SK-N-SH treated with all-trans-retinoic acid at 6 μM for 48 hours (cell line): ENCODE measurements at regions not wholly inside any gene's neighbourhood (a gene's known extent, or its start where the extent isn't known, plus 50 kb on each side); places are given as distances from the start of the nearest gene placed in this dataset.
A peak's percentile ranks its signal among the peaks of the same experiment; 100 is the strongest.

Experiments used
- ATAC-seq: fragments of 200-7000 bp; cut with Tn5 transposase; 3 replicates; pipeline ENCODE4 v1.9.1; 2020; ENCODE audit warnings: mild to moderate bottlenecking, moderate library complexity
- BACH2 ChIP-seq: fragments of 250-450 bp; sonication (Bioruptor Pico); IDR thresholded peaks from 2 replicates; pipeline ENCODE4 v1.9.0; 2021; ENCODE audit warnings: mild to moderate bottlenecking, borderline replicate concordance
- CREB5 ChIP-seq: fragments of 250-450 bp; sonication (Bioruptor Pico); IDR thresholded peaks from 2 replicates; pipeline ENCODE4 v1.5.1; 2020; ENCODE audit warnings: low read depth, mild to moderate bottlenecking, moderate library complexity
- CSDC2 ChIP-seq: fragments of 250-450 bp; sonication (Bioruptor Pico); IDR thresholded peaks from 2 replicates; pipeline ENCODE4 v1.5.0; 2020; ENCODE audit warnings: mild to moderate bottlenecking, moderate library complexity
- ESRRG ChIP-seq: fragments of 250-450 bp; sonication (Bioruptor Pico); IDR thresholded peaks from 2 replicates; pipeline ENCODE4 v1.6.1; 2021; ENCODE audit warnings: mild to moderate bottlenecking
- GLIS3 ChIP-seq: fragments of 250-450 bp; sonication (Bioruptor Pico); IDR thresholded peaks from 2 replicates; pipeline ENCODE4 v1.5.0; 2020; ENCODE audit warnings: mild to moderate bottlenecking, moderate library complexity
- ISL1 ChIP-seq: fragments of 250-450 bp; sonication (Bioruptor Pico); IDR thresholded peaks from 2 replicates; pipeline ENCODE4 v2.1.2; 2022; ENCODE audit warnings: mild to moderate bottlenecking, moderate library complexity
- OSR1 ChIP-seq: fragments of 250-450 bp; sonication (Bioruptor Pico); IDR thresholded peaks from 2 replicates; pipeline ENCODE4 v1.8.0; 2022; ENCODE audit warnings: moderate library complexity, mild to moderate bottlenecking, inconsistent platforms
- PATZ1 ChIP-seq: fragments of 250-450 bp; sonication (Bioruptor Pico); IDR thresholded peaks from 2 replicates; pipeline ENCODE4 v1.8.0; 2020; ENCODE audit warnings: mild to moderate bottlenecking, moderate library complexity, borderline replicate concordance
- PPARA ChIP-seq: fragments of 250-450 bp; sonication (Bioruptor Pico); IDR thresholded peaks from 2 replicates; pipeline ENCODE4 v1.5.0; 2020; ENCODE audit warnings: mild to moderate bottlenecking, borderline replicate concordance
- SNAI2 ChIP-seq: fragments of 250-450 bp; sonication (Bioruptor Pico); IDR thresholded peaks from 2 replicates; pipeline ENCODE4 v1.5.0; 2020; ENCODE audit warnings: mild to moderate bottlenecking, moderate library complexity
- TCF4 ChIP-seq: fragments of 250-450 bp; sonication (Bioruptor Pico); IDR thresholded peaks from 2 replicates; pipeline ENCODE4 v1.8.0; 2021; ENCODE audit warnings: mild to moderate bottlenecking, moderate library complexity, borderline replicate concordance
- TOX ChIP-seq: fragments of 250-450 bp; sonication (Bioruptor Pico); IDR thresholded peaks from 2 replicates; pipeline ENCODE4 v1.8.0; 2021; ENCODE audit warnings: mild to moderate bottlenecking, moderate library complexity, borderline replicate concordance
- ZC3H10 ChIP-seq: fragments of 250-450 bp; sonication (Bioruptor Pico); IDR thresholded peaks from 2 replicates; pipeline ENCODE4 v1.5.1; 2021; ENCODE audit warnings: mild to moderate bottlenecking, moderate library complexity
- ZFP3 ChIP-seq: fragments of 250-450 bp; sonication (Bioruptor Pico); IDR thresholded peaks from 2 replicates; pipeline ENCODE4 v1.5.0; 2020; ENCODE audit warnings: mild to moderate bottlenecking, moderate library complexity
- ZFP30 ChIP-seq: fragments of 450-650 bp; formaldehyde crosslinking; IDR thresholded peaks from 2 replicates; pipeline ENCODE4 v1.5.0; 2022; ENCODE audit warnings: mild to moderate bottlenecking, moderate library complexity
- ZNF565 ChIP-seq: fragments of 450-650 bp; formaldehyde crosslinking; conservative IDR thresholded peaks from 2 replicates; pipeline ENCODE4 v1.5.0; 2020; ENCODE audit warnings: low read depth, mild to moderate bottlenecking, moderate library complexity
- ZNF70 ChIP-seq: fragments of 450-650 bp; formaldehyde crosslinking; IDR thresholded peaks from 2 replicates; pipeline ENCODE4 v1.5.0; 2020; ENCODE audit warnings: mild to moderate bottlenecking, moderate library complexity
- ZNF8 ChIP-seq: fragments of 450-650 bp; formaldehyde crosslinking; IDR thresholded peaks from 2 replicates; pipeline ENCODE4 v1.5.0; 2020; ENCODE audit warnings: mild to moderate bottlenecking, moderate library complexity
- TF ChIP-seq, protein P1 (sequence below): fragments of 250-450 bp; sonication (Bioruptor Pico); IDR thresholded peaks from 2 replicates; pipeline ENCODE4 v1.5.0; 2020; ENCODE audit warnings: mild to moderate bottlenecking, moderate library complexity
- TF ChIP-seq, protein P2 (sequence below): fragments of 250-450 bp; sonication (Bioruptor Pico); IDR thresholded peaks from 2 replicates; pipeline ENCODE4 v1.8.0; 2021; ENCODE audit warnings: low read depth, mild to moderate bottlenecking, moderate library complexity, borderline replicate concordance

DNA sequence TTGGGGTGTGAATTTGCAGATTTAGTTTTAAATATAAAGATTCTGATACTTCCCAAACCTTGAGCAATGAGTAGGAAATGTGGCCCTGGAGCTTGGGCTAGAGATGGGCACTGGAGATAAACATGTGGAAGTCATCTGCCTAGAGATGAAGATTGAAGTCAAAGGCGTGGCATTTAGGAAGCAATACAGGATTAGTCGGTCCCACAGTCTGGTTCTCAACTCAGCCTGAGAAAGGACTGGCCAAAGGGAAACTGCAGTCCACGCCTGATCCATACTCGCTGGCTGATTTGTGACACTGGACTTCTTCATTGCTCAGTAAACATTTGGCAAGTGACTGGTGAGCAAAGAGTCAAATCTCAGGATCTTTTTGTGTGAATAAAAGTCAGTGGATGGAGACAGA lies 268.2 kb upstream of the ATP2B1 start (continued):
- no peak for TF ChIP-seq PATZ1
- TF ChIP-seq SNAI2 (CRISPR knock-in tag) = no peak
- no peak for TF ChIP-seq ZC3H10 (CRISPR knock-in tag)
- TF ChIP-seq, protein P1, sequence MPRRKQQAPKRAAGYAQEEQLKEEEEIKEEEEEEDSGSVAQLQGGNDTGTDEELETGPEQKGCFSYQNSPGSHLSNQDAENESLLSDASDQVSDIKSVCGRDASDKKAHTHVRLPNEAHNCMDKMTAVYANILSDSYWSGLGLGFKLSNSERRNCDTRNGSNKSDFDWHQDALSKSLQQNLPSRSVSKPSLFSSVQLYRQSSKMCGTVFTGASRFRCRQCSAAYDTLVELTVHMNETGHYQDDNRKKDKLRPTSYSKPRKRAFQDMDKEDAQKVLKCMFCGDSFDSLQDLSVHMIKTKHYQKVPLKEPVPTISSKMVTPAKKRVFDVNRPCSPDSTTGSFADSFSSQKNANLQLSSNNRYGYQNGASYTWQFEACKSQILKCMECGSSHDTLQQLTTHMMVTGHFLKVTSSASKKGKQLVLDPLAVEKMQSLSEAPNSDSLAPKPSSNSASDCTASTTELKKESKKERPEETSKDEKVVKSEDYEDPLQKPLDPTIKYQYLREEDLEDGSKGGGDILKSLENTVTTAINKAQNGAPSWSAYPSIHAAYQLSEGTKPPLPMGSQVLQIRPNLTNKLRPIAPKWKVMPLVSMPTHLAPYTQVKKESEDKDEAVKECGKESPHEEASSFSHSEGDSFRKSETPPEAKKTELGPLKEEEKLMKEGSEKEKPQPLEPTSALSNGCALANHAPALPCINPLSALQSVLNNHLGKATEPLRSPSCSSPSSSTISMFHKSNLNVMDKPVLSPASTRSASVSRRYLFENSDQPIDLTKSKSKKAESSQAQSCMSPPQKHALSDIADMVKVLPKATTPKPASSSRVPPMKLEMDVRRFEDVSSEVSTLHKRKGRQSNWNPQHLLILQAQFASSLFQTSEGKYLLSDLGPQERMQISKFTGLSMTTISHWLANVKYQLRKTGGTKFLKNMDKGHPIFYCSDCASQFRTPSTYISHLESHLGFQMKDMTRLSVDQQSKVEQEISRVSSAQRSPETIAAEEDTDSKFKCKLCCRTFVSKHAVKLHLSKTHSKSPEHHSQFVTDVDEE (CRISPR knock-in tag) = no peak
- TF ChIP-seq GLIS3 = no peak
- TF ChIP-seq PPARA = no peak
- TF ChIP-seq TOX (CRISPR knock-in tag) = no peak
- TF ChIP-seq ZNF565 = no peak

- no peak for TF ChIP-seq TOX (CRISPR knock-in tag)
- TF ChIP-seq ZFP30 (CRISPR knock-in tag) = no peak
- no peak for TF ChIP-seq CREB5 (CRISPR knock-in tag)
- TF ChIP-seq, protein P2, sequence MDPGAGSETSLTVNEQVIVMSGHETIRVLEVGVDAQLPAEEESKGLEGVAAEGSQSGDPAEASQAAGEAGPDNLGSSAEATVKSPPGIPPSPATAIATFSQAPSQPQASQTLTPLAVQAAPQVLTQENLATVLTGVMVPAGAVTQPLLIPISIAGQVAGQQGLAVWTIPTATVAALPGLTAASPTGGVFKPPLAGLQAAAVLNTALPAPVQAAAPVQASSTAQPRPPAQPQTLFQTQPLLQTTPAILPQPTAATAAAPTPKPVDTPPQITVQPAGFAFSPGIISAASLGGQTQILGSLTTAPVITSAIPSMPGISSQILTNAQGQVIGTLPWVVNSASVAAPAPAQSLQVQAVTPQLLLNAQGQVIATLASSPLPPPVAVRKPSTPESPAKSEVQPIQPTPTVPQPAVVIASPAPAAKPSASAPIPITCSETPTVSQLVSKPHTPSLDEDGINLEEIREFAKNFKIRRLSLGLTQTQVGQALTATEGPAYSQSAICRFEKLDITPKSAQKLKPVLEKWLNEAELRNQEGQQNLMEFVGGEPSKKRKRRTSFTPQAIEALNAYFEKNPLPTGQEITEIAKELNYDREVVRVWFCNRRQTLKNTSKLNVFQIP (CRISPR knock-in tag) = no peak
- no peak for TF ChIP-seq SNAI2 (CRISPR knock-in tag)
- TF ChIP-seq ZFP3 = no peak
- no peak for TF ChIP-seq ZNF70 (CRISPR knock-in tag)
Measured at GRCh38 chr12:89975574-89975973, 266.9 kb upstream of the ATP2B1 start.

GRCh38 chr12:89971880-89972279 lies 263.2 kb upstream of the ATP2B1 start:
- TF ChIP-seq ZNF8 = no peak
- no peak for TF ChIP-seq CREB5 (CRISPR knock-in tag)
- no peak for TF ChIP-seq ZC3H10 (CRISPR knock-in tag)
- TF ChIP-seq ISL1 (CRISPR knock-in tag) = no peak
- no peak for TF ChIP-seq GLIS3
- TF ChIP-seq TOX (CRISPR knock-in tag) = no peak
- no peak for TF ChIP-seq SNAI2 (CRISPR knock-in tag)
- TF ChIP-seq OSR1 (CRISPR knock-in tag) = no peak
- TF ChIP-seq TCF4 (CRISPR knock-in tag) = no peak
- no peak for TF ChIP-seq ZNF565
- no peak for TF ChIP-seq CSDC2 (CRISPR knock-in tag)
- no peak for TF ChIP-seq BACH2 (CRISPR knock-in tag)
- no peak for TF ChIP-seq ESRRG
- no peak for TF ChIP-seq ZNF70 (CRISPR knock-in tag)
- ATAC-seq = no peak

More at GRCh38 chr12:89975574-89975973, 266.9 kb upstream of the ATP2B1 start:
- ATAC-seq = no peak

GRCh38 chr12:89970722-89971121 lies 262.1 kb upstream of the ATP2B1 start:
- peak; percentile 44; the same call in 2 of the 3 replicates for ATAC-seq

More at GRCh38 chr12:89970722-89971121, 262.1 kb upstream of the ATP2B1 start:
- TF ChIP-seq ISL1 (CRISPR knock-in tag) (peak; percentile 26; the same call in 1 of the 2 replicates), ZFP30 (CRISPR knock-in tag) (no peak)
